ENCODE measurements at regions not wholly inside any gene's neighbourhood (a gene's known extent, or its start where the extent isn't known, plus 50 kb on each side); places are given as distances from the start of the nearest gene placed in this dataset.

DNA sequence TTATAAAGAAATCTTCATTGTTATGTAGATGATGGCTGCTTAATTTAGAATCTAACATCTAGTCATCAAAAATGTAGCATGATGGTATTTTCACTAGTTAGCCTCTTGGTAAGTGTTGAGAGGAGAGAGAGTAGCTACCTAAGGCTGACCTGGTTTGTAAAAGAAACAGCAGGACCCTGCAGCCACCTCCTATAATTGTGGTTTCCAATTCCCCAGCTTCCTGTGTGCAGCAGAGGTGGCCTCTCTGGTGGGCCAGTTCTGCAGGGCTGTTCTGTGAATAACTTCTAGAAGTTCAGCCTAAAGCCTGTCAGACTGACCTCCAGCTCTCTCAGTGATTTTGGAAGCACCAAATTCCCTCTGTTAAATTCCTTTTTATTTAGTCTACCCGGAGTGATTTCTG lies 246.4 kb upstream of the LRRC7 start:
- no peak for DNase-seq (ENCODE audit: low spot score)

- DNase-seq (ENCODE audit: low spot score), result no peak
Observed at GRCh38 chr1:69328186-69328585, 239.5 kb upstream of the LRRC7 start.

GRCh38 chr1:69363236-69363635 lies 204.5 kb upstream of the LRRC7 start:
- no peak for DNase-seq (ENCODE audit: low spot score)

DNA sequence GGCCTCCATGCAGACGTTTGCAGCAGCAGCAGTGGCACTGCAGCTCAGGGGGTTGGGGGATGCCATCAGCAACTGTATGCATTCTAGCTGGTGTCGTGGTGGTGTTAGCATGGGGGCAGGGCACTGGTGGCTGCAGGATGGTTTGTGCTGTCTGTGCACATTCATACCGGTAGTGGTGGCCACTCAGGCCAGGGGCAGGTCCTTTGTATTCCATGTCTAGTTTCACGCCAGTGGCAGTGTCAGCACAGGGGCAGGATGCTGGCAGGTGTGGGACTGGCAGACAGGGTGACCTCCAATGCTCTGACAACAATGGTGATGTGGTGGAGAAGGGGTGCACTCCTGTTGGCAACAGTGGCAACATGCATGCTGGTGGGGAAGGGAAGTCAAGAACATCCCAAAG lies 194.2 kb upstream of the LRRC7 start:
- no peak for DNase-seq (ENCODE audit: low spot score)

DNA sequence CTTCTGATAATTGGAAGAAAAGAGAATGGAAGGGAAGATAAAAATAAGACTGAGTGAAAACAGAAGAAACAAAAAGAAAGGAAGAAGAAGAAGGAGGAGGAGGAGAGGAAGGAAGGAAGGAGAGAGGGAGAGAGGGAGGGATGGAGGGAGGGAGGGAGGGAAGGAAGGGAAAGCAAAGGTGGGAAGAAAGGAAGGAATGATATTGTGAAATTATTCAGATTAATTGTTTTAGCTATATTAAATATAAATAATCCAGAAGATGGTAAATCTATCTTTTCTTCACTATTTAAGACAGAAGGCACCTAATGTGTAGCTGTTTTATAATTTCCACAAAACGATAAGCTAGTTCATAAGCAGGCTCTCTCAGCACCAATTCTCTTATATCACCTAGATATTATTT lies 191.3 kb upstream of the LRRC7 start:
- DNase-seq (ENCODE audit: low spot score), result no peak

DNA sequence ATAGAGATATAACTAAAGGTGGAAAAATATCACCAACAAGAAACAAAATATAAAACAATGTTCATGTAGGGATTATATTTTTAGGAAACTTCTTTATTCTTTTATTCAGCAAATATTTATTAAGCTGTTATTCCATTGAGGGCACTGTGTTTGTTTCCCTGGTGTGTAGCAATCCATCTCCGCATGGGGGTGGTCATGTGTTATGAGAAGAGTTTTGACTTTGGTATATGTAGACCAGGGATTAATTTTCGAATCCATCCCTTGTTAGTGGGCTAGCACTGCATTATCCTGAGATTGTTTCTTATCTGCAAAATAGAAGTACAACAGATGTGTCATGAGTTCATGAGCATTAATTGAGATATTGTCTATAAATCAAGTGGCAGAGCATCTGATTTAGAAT lies 190.2 kb upstream of the LRRC7 start:
- DNase-seq (ENCODE audit: low spot score), result no peak

DNA sequence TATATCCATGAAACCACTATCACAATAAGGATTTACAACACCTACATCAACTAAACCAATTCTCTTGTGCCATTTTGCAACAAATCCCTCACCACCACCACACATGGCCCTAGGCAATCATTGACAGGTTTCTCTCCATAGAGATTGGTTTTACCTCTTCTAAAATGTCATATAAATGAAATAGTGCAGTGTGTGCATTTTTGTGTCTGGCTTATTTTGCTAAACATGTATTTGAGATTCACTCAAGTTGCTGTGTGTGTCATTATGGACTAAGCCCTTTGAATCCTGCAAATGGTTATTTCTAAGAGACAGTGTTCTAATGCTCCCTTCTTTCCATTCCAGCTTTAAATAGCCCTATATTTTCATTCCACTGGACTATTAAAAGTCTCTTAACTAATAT lies 179.7 kb upstream of the LRRC7 start:
- DNase-seq (ENCODE audit: low spot score), result no peak

- no peak for DNase-seq (ENCODE audit: low spot score)
Observed at GRCh38 chr1:69400128-69400527, 167.6 kb upstream of the LRRC7 start.

GRCh38 chr1:69401879-69402278 lies 165.8 kb upstream of the LRRC7 start:
- DNase-seq (ENCODE audit: low spot score), result no peak

DNA sequence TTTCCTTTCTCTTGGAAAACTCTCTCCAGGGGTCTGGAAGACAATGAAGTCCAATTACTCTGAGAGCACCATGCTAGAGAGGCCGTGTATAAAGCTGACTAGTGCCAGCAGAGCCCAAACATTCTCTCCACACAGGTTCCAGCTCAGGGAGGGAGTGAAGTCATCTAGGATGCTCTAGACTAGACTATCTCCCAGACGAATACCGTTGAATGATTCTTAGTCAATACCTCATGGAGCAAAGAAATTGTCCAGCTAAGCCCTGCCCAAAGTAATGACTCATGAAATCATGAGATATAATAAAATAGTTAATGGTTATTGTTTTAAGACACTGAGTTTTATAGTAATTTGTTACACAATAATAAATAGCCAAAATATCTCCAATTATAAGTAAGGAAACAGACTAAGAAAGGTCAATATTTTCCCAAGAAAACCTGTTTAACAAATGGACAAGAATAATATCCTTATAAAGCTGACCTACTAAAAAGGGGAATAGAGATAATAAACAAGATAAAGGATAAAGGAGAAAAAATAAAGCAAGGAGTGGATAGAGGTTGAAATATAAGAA lies 163.9 kb upstream of the LRRC7 start:
- DNase-seq (ENCODE audit: low spot score), result no peak

DNA sequence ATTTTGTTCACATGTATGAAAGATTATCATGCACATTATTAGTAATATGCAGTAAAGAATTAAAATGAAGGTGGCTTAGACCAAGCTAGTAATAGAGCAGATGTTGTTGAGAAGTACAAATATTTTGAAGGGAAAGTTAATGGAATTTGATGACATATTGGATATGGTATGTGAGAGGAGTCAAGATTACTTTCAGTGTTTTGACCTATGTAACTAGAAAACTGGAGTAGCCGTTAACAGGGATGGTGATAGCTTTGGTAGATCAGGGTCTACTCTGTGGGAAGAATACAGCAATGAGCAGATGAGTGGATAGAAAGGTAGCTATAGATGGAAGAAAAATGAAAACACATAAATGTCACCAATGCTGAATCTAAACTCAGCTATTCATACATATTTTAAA lies 163.2 kb upstream of the LRRC7 start:
- DNase-seq (ENCODE audit: low spot score), result no peak

DNA sequence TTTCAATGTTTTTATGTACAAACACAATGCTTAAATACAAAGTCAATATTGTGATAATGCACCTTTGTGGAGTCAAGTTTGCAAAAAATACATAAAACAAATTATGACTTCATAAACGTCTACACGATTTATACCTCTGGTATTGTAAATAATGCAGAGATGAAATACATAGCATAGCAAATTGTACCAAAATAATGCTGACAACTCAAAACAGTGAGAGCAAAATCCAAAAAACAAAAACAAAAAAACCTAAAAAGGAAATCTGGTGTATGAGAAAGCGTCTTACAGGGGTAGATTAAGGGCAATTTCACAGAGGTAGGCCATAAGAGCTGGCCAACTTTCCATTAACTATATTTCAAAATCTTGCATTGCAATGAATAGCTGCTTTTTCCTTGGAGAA lies 161.5 kb upstream of the LRRC7 start:
- DNase-seq (ENCODE audit: low spot score), result no peak

DNA sequence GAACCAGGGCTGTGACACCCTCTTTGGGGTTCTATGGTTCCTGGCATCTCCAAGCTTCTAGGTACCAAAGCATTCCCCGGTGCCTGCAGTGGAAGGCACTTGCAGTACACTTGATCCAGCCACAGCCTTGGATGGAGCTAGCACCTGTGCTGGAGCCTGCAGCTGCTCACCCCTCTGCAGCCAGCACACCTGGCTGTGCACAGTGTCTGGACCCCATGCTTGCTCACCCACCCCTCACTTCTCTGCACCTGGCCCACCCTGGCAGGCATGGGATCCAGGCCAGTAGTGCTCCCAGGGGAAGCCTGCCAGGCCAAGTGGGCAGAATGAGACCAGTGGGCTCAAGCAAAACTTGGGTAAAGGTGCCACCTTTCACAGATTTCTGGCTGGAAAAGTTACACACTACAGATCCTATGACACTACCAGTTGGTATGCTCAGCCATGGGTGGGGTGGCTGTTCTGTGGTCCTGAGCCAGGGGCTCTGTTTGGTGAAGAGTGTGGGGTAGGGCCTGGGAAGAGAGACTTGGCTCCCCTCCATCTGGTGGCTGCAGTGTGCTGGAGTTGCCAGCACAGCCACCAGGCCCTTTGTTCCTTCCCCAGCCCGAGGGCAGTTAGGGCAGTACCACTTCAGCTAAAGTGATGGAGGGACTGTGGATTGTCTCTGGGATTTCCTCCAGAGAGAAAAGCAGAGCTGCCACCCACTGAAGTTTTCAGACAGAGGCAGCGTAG lies 157.8 kb upstream of the LRRC7 start:
- DNase-seq (ENCODE audit: low spot score), result no peak

DNA sequence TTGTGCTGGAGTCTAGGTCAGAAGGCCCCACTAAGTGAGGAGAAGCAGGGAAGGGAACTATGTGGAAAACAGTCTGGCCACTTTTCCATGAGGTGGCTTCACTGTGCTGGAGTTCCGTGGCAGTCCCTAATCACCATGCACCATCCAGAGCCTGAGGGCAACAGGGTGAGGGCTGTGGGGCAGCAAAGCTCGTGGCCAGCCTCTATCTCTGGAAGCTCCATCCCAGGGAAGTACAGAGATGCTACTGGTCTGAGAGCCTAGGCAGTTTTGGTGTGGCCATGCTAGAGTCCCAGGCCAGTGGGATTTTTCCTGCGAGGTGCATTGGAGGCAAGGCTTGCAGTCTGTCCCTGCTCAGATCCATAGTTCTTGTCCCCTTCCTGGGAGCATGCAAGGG lies 157.3 kb upstream of the LRRC7 start:
- no peak for DNase-seq (ENCODE audit: low spot score)

DNA sequence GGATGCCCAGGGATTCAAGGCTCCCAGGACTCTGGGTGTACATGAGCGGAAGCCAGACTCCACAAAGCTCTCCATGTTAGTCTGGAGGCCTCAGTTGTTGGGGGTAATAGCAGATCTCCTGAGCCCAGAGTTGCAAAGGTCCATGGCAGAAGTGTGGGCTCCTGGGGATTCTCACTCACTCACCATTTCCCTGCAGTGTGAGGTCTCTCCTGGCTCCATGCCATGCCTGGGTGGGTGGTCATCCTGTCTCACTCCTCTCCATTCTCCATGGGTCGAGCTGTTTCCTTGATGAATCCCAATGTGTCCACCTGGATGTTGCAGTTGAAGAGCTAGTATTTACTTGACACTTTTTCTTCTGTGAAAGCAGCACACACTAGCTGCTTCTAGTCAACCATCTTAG lies 156.8 kb upstream of the LRRC7 start:
- no peak for DNase-seq (ENCODE audit: low spot score)

DNA sequence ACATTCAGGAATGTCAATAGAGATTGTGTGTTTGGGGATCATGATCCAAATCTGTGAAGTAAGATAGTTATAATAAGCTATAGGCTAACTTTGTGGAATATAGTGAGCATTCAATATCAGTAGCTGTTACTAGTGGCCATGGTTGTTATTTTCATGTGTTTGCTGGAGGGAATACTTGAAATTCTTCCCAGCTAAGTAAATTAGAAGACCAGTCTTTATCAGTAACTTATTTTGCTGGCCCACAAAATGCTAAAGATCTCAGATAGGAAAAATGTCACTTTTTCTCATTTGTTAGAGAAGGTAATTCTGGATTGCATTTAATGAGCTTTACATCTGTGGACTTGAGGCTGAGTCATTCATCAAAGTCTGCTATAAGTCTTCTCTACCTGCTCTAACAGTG lies 156.1 kb upstream of the LRRC7 start:
- DNase-seq (ENCODE audit: low spot score), result no peak

DNA sequence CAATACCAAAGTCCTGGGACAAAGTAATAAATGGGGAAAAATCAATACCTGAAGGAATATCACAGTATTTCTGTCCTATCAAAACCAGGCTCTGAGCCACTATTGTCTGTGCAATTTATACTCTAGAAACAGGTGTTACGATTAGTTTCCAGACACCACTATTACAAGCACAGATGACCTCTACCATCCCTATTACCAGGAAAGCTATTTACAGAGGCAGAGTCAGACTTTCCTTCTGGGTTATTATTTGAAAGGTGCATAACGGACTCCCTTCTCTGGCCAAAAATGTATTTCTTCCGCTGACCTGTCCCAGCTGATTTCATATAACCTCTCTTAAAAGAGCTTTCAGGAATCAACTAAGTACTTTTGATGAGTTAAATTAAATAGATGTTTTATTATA lies 154.6 kb upstream of the LRRC7 start:
- no peak for DNase-seq (ENCODE audit: low spot score)

- DNase-seq (ENCODE audit: low spot score), result no peak
Observed at GRCh38 chr1:69414574-69414973, 153.1 kb upstream of the LRRC7 start.

GRCh38 chr1:69421286-69421685 lies 146.4 kb upstream of the LRRC7 start:
- DNase-seq (ENCODE audit: low spot score), result no peak

GRCh38 chr1:69425871-69426270 lies 141.9 kb upstream of the LRRC7 start:
- no peak for DNase-seq (ENCODE audit: low spot score)

GRCh38 chr1:69426401-69426800 lies 141.3 kb upstream of the LRRC7 start:
- DNase-seq (ENCODE audit: low spot score), result no peak

DNA sequence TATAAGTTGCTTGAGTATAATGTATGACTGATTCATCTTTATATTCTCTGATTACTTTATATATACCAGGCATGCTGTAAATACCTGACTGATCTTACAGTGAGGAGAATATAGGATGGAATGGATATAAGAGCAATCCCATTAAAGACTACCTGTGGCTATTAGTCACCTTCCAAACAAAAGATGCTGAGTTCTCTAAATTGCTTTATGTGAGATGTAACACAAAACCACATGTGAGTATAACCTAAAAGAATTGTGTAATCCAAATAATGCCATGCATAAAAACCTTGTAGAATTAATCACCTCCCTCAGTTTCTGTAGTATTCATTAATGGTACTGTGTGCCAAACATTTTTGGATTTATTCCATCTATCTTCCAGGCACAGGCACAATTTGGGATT lies 134.6 kb upstream of the LRRC7 start:
- DNase-seq (ENCODE audit: low spot score), result no peak

DNA sequence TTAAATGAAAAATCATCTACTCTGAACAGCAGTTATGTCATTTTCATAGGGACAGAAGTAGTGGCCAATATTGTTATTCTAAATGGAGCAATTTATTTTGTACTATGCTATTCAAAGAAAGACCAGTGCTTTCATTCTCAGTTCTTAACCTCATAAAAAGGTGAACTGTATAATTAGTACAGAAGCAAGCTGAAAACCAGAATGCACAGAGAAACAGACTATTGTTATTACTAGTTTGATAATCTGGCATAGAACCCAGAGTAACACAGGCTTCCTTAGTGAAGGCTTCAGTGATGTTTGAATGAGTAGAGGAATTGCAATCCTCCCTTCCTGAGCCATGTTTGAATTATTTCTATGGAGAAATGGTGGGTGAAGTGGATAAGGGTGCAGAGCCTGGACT lies 131.6 kb upstream of the LRRC7 start:
- no peak for DNase-seq (ENCODE audit: low spot score)

GRCh38 chr1:69438056-69438795 lies 129.5 kb upstream of the LRRC7 start:
- no peak for DNase-seq (ENCODE audit: low spot score)

Measured in LoVo (cell line).